ENCODE measurements at regions not wholly inside any gene's neighbourhood (a gene's known extent, or its start where the extent isn't known, plus 50 kb on each side); places are given as distances from the start of the nearest gene placed in this dataset.

DNA sequence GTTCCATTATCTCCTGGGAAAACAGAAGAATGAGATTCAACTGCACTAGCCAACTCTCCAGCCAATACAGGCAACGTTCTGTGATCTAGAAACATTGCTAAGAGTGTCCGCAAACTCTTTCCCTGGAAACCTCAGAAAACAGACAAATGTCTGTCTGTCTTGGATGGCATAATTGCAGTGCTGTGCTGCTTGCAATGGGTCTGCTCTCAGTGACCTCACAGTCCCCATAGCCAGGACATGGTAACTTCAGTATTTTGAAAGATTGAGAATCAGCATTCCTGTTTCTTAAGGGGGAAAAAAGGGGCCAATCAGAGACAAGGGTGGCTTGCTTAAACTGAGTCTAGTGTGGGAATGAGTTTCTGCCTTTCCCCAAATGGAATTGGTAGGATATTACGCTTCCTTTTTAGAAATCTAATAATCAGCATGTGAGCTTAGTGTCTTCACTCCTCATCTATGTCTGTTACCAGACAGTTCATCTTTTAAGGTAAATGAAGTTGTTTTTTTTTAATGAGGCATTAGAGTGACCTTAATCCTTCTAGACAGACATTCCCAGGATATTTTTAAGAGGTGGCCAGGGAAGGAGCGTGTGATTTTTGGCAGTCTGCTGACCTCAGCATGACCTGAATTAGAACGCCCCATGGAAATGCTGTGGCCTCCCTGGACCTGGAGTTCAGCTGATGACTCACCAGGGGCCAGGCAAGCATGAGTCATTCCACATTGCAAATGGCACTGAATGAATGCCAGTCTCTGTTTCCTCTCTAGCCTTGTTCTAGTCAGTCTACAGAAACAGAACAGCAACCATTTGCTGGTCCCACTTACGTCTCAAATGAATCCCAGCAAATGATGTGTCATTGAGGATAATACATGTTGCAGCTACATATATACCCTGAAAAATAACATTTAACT is 210.2 kb upstream of the ACTBL2 start:
- intact Hi-C loops (cut with DNase I; ENCODE audit: low total_unique reads) = no loop called here
- Histone ChIP-seq H3K9me3 (no peaks in the 10 kb centered on the region), H3K27me3 (no peaks in the 10 kb centered on the region), H3K27ac (peak overlapping the region; percentile 62 to 65), H3K36me3 (no peaks in the 10 kb centered on the region), H3K4me3 (no peak overlapping the region), H3K4me1 (peaks cover 0 to 45% (median 19%) of the 10 kb centered on the region in 4 donors)
- peak; percentile 82 to 91 for DNase-seq
- TF ChIP-seq, protein P1, sequence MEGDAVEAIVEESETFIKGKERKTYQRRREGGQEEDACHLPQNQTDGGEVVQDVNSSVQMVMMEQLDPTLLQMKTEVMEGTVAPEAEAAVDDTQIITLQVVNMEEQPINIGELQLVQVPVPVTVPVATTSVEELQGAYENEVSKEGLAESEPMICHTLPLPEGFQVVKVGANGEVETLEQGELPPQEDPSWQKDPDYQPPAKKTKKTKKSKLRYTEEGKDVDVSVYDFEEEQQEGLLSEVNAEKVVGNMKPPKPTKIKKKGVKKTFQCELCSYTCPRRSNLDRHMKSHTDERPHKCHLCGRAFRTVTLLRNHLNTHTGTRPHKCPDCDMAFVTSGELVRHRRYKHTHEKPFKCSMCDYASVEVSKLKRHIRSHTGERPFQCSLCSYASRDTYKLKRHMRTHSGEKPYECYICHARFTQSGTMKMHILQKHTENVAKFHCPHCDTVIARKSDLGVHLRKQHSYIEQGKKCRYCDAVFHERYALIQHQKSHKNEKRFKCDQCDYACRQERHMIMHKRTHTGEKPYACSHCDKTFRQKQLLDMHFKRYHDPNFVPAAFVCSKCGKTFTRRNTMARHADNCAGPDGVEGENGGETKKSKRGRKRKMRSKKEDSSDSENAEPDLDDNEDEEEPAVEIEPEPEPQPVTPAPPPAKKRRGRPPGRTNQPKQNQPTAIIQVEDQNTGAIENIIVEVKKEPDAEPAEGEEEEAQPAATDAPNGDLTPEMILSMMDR (IDR thresholded peaks at IDR 0.05) = no peak

DNA sequence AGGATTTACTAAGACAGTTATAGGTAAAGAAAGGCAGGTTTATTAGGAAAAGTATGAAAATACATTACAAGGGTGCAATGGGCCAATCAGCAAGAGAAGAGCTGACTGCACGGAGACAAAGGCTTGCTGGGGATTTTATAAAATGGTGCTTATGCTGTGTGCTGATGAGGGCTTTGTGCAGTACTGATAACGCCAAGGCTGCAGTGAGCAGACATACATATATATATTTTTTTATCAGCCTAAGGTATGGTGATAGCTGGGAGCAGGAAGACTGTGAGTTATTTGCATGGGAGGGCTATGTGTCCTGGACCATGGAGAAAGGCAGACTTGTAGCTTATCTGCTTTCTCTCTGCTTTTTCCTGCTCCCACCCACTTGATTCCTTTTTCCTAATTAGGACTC is 208.1 kb upstream of the ACTBL2 start:
- Histone ChIP-seq H3K27ac (no peak overlapping the region), H3K4me3 (no peak overlapping the region), H3K27me3 (no peaks in the 10 kb centered on the region), H3K4me1 (peaks cover 0 to 28% (median 11%) of the 10 kb centered on the region in 4 donors), H3K9me3 (no peaks in the 10 kb centered on the region), H3K36me3 (no peaks in the 10 kb centered on the region)
- no peak for DNase-seq
- TF ChIP-seq, protein P1 (IDR thresholded peaks at IDR 0.05) = no peak
- intact Hi-C loops (cut with DNase I; ENCODE audit: low total_unique reads) = no loop called here

DNA sequence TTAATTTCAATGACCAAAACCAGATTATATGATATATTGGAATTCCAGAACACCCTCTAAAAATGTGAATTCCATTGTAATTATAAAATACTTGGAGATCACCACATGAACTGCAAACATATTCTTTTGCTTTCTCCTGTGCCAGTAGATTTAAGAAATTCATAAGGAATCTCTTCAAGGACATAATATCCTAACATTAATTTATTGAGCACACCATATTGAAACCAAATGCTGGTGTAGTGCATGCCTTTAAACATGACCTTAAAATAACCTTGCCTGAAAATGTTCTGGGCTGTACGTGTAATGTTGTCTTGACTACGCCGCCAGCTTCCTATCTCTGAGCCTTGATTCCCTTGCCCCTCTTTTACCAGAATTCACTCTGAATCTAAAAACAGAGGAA is 205.0 kb upstream of the ACTBL2 start:
- peaks cover 0 to 8% (median 1%) of the 10 kb centered on the region in 4 donors for H3K4me1 ChIP-seq
- no peaks in the 10 kb centered on the region for H3K27me3 ChIP-seq
- H3K36me3 ChIP-seq = no peaks in the 10 kb centered on the region
- H3K4me3 ChIP-seq = no peak overlapping the region
- H3K9me3 ChIP-seq = no peaks in the 10 kb centered on the region
- TF ChIP-seq, protein P1 (IDR thresholded peaks at IDR 0.05) = no peak
- no peak overlapping the region for H3K27ac ChIP-seq
- no peak for DNase-seq
- intact Hi-C loops (cut with DNase I; ENCODE audit: low total_unique reads) = no loop called here

DNA sequence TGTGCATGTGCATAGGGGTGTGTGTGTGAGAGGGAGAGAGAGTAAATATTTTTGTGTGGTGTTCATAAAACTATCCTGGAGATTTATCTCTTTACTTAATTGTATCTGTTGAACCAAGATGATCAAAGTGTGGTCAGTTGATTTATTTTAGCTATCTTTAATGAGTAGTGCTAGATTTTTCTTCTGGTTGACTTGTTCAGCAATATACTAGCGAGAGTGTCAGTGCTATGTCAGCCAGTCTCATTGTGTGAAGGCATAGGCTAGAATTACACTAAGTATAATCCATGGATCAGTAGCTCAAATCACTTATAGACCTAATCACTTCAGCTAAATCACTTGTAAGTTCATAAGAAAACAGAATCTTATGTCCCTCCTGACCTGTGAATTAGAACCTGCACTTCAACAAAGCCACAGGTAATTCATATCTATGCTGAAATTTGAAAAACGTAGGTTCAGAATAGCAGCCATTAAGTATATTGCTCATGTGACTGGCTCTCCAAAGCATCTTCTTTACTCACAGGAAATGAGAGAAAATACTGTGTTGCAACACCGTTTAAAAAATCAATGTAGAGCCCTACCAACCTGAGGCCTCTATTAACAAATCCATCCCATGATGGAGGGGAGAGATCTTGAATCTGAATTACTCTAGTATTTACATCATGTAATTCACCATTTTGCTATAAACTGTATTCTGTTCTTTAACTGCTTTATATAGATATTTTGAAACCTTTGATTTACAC is 203.1 kb upstream of the ACTBL2 start:
- no peaks in the 10 kb centered on the region for H3K36me3 ChIP-seq
- DNase-seq = no peak

DNA sequence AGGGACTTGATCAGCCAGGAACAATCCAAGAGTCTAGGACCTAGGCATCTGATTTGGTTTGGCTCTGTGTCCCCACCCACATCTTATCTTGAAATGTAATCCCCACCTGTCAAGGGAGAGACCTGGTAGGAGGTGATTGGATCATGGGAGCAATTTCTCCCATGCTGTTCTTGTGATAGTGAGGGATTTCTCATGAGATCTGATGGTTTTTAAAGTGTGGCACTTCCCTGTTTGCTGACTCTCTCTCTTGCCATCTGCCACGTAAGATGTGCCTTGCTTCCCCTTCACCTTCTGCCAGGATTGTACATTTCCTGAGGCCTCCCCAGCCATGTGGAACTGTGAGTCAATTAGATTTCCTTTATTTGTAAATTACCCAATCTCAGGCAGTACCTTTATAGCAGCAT is 201.7 kb upstream of the ACTBL2 start:
- H3K4me1 ChIP-seq = no peaks in the 10 kb centered on the region
- no peak overlapping the region for H3K4me3 ChIP-seq
- intact Hi-C loops (cut with DNase I; ENCODE audit: low total_unique reads) = no loop called here
- H3K27ac ChIP-seq = no peak overlapping the region
- TF ChIP-seq, protein P1 (IDR thresholded peaks at IDR 0.05) = no peak
- H3K27me3 ChIP-seq = no peaks in the 10 kb centered on the region
- H3K9me3 ChIP-seq = no peaks in the 10 kb centered on the region
- H3K36me3 ChIP-seq = no peaks in the 10 kb centered on the region
- DNase-seq = no peak

More for the DNA sequence above, 203.1 kb upstream of the ACTBL2 start:
- TF ChIP-seq, protein P1 (IDR thresholded peaks at IDR 0.05) = no peak
- intact Hi-C loops (cut with DNase I; ENCODE audit: low total_unique reads) = no loop called here
- H3K27me3 ChIP-seq = no peaks in the 10 kb centered on the region
- no peak overlapping the region for H3K4me3 ChIP-seq
- H3K4me1 ChIP-seq = no peaks in the 10 kb centered on the region
- no peaks in the 10 kb centered on the region for H3K9me3 ChIP-seq
- no peak overlapping the region for H3K27ac ChIP-seq

Measured in tibial artery (tissue), 4 donors.